ENCODE measurements at regions not wholly inside any gene's neighbourhood (a gene's known extent, or its start where the extent isn't known, plus 50 kb on each side); places are given as distances from the start of the nearest gene placed in this dataset.

GRCh38 chr2:19786408-19787058 lies 115.2 kb downstream of the TTC32 start:
- TF ChIP-seq, protein P1, sequence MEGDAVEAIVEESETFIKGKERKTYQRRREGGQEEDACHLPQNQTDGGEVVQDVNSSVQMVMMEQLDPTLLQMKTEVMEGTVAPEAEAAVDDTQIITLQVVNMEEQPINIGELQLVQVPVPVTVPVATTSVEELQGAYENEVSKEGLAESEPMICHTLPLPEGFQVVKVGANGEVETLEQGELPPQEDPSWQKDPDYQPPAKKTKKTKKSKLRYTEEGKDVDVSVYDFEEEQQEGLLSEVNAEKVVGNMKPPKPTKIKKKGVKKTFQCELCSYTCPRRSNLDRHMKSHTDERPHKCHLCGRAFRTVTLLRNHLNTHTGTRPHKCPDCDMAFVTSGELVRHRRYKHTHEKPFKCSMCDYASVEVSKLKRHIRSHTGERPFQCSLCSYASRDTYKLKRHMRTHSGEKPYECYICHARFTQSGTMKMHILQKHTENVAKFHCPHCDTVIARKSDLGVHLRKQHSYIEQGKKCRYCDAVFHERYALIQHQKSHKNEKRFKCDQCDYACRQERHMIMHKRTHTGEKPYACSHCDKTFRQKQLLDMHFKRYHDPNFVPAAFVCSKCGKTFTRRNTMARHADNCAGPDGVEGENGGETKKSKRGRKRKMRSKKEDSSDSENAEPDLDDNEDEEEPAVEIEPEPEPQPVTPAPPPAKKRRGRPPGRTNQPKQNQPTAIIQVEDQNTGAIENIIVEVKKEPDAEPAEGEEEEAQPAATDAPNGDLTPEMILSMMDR (IDR thresholded peaks at IDR 0.05; ENCODE audit: low read depth, low read length, poor library complexity, severe bottlenecking) = no peak
- TF ChIP-seq EZH2phosphoT487 (IDR thresholded peaks at IDR 0.05; ENCODE audit: borderline replicate concordance, low read length) = no peak

Data from DOHH2 (cell line).